ENCODE measurements at regions not wholly inside any gene's neighbourhood (a gene's known extent, or its start where the extent isn't known, plus 50 kb on each side); places are given as distances from the start of the nearest gene placed in this dataset.

- no peak for DNase-seq
These were observed 88.3 kb downstream of the INSIG2 start for GRCh38 chr2:118176601-118177000.

- DNase-seq = no peak
These were observed 83.3 kb downstream of the INSIG2 start for GRCh38 chr2:118171546-118171945.

GRCh38 chr2:118169359-118170005 lies 81.2 kb downstream of the INSIG2 start:
- no peak for DNase-seq

- DNase-seq = no peak
These were observed 80.3 kb downstream of the INSIG2 start for GRCh38 chr2:118168615-118169014.

- DNase-seq = no peak
These were observed 78.8 kb downstream of the INSIG2 start for GRCh38 chr2:118167026-118167425.

- no peak for DNase-seq
These were observed 78.0 kb downstream of the INSIG2 start for GRCh38 chr2:118166242-118166641.

GRCh38 chr2:118165595-118165994 lies 77.3 kb downstream of the INSIG2 start:
- no peak for DNase-seq

Data from NCI-H446 (cell line).